GM12874 (cell line): ENCODE measurements at regions not wholly inside any gene's neighbourhood (a gene's known extent, or its start where the extent isn't known, plus 50 kb on each side); places are given as distances from the start of the nearest gene placed in this dataset.

Experiments
- CTCF ChIP-seq: IDR thresholded peaks from 2 replicates; pipeline ENCODE4 v1.5.1; 2011; ENCODE audit warnings: low read depth, mild to moderate bottlenecking, control low read depth, low read length, moderate library complexity; ENCODE audit not compliant: insufficient read depth

GRCh38 chr3:72058493-72059081, 273.6 kb upstream of the PROK2 start:
- TF ChIP-seq CTCF = no peak

- TF ChIP-seq CTCF = no peak
These were observed 270.5 kb upstream of the PROK2 start for GRCh38 chr3:72055436-72055835.

GRCh38 chr3:72054976-72055375, 270.0 kb upstream of the PROK2 start:
- TF ChIP-seq CTCF = no peak

GRCh38 chr3:72052841-72053409, 268.0 kb upstream of the PROK2 start:
- no peak for TF ChIP-seq CTCF

GRCh38 chr3:72050771-72051170, 265.8 kb upstream of the PROK2 start:
- no peak for TF ChIP-seq CTCF

- no peak for TF ChIP-seq CTCF
These were observed 265.2 kb upstream of the PROK2 start for GRCh38 chr3:72050048-72050632.

GRCh38 chr3:72049300-72049699, 264.4 kb upstream of the PROK2 start:
- no peak for TF ChIP-seq CTCF
